Cardiac fibroblast (primary cell): ENCODE measurements at regions not wholly inside any gene's neighbourhood (a gene's known extent, or its start where the extent isn't known, plus 50 kb on each side); places are given as distances from the start of the nearest gene placed in this dataset.
A peak's percentile ranks its signal among the peaks of the same experiment; 100 is the strongest.
"Not testable (repeated sequence)": the region's sequence is repeated elsewhere in the genome, so short reads cannot be mapped to it uniquely, and the experiment has no call there.

Experiments
- DNase-seq, 2 donors: peaks; one replicate each; pipeline versions ENCODE4 v3.0.0 to v3.0.0-alpha.2; 2010; ENCODE audit warnings: low read depth in 2 of 2
- H3K4me3 ChIP-seq, 2 donors: replicated peaks in 1 of 2; 1 replicate in 1 of 2; 2 replicates in 1 of 2; pipeline ENCODE4 v1.5.1; 2011; ENCODE audit warnings: low read depth in 2 of 2, low read length in 2 of 2, mild to moderate bottlenecking in 2 of 2, moderate library complexity in 1 of 2
- CTCF ChIP-seq: IDR thresholded peaks from one replicate; pipeline ENCODE4 v1.5.1; 2011; ENCODE audit warnings: low read depth, mild to moderate bottlenecking, low read length, inconsistent platforms

- no peak for DNase-seq
- no peak for TF ChIP-seq CTCF
- no peak overlapping the region for H3K4me3 ChIP-seq
Observed at GRCh38 chr1:223046011-223046410, 97.0 kb downstream of the TLR5 start.

GRCh38 chr1:223046463-223046862, 96.6 kb downstream of the TLR5 start:
- H3K4me3 ChIP-seq: not testable (repeated sequence)

GRCh38 chr1:223048026-223048425, 95.0 kb downstream of the TLR5 start:
- no peak for TF ChIP-seq CTCF
- H3K4me3 ChIP-seq: no peak overlapping the region
- DNase-seq: no peak

More at GRCh38 chr1:223046463-223046862, 96.6 kb downstream of the TLR5 start:
- DNase-seq: not testable (repeated sequence)

- no peak for DNase-seq
- no peak for TF ChIP-seq CTCF
- H3K4me3 ChIP-seq: no peak overlapping the region
Observed at GRCh38 chr1:223052462-223052861, 90.6 kb downstream of the TLR5 start.

- DNase-seq: peak; percentile 20 to 26
- H3K4me3 ChIP-seq: no peak overlapping the region
- TF ChIP-seq CTCF: no peak
Observed at GRCh38 chr1:223052931-223053330, 90.1 kb downstream of the TLR5 start.

- no peak overlapping the region for H3K4me3 ChIP-seq
- DNase-seq: no peak
- no peak for TF ChIP-seq CTCF
Observed at GRCh38 chr1:223056802-223057201, 86.2 kb downstream of the TLR5 start.

- TF ChIP-seq CTCF: no peak
- no peak for DNase-seq
- H3K4me3 ChIP-seq: no peak overlapping the region
Observed at GRCh38 chr1:223057569-223058093, 85.4 kb downstream of the TLR5 start.
